ENCODE measurements at regions not wholly inside any gene's neighbourhood (a gene's known extent, or its start where the extent isn't known, plus 50 kb on each side); places are given as distances from the start of the nearest gene placed in this dataset.
"Not testable (repeated sequence)": the region's sequence is repeated elsewhere in the genome, so short reads cannot be mapped to it uniquely, and the experiment has no call there.

DNA sequence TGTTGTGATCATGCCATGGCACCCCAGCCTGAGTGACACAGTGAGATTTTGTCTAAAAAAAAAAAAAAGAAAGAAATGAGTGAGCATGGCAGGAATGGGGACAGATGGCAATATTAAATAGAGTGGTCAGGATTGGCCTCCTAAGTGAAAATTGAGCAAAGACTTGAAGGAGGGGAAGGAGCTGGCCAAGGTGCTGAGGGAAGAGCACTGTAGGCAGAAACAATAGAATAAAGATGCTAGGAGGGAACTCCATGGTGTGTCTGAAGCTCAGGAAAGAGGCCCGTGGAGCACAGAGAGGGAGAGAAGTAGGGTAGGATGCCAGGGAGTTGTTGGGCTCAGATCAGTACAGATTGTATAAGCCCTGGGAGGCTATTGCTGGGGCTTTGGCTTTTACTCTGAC is 64.4 kb upstream of the PCAT7 start:
- Mint-ChIP-seq H3K9me3 (no peaks in the 10 kb centered on the region), H3K27me3 (ENCODE audit: low read depth in 3 of 3) (peaks cover 4 to 14% (median 9%) of the 10 kb centered on the region in 3 donors), H3K4me1 (no peaks in the 10 kb centered on the region), H3K36me3 (no peaks in the 10 kb centered on the region), H3K27ac (no peak overlapping the region), H3K4me3 (no peak overlapping the region)
- DNase-seq = no peak

DNA sequence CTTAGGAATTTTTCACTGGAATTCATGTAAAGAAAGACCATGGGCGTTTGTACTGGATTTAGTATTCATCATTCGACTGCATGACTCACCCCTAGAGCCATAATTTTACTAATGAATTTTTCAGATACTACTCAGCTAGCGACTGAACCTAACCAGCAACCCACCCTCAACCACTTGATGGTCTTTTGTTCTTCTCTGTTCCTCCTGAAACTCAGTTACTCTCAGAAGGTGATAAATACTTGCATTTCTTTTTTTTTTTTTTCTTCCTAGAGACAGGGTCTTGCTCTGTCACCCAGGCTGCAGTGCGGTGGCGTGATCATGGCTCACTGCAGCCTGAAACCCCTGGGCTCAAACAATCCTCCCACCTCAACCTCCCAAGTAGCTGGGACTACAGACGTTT is 62.8 kb upstream of the PCAT7 start:
- H3K27me3 Mint-ChIP-seq (ENCODE audit: low read depth in 3 of 3) = peaks cover 4 to 14% (median 9%) of the 10 kb centered on the region in 3 donors
- H3K4me1 Mint-ChIP-seq, DNase-seq, H3K4me3 Mint-ChIP-seq, H3K27ac Mint-ChIP-seq, H3K9me3 Mint-ChIP-seq, H3K36me3 Mint-ChIP-seq: not testable (repeated sequence)

DNA sequence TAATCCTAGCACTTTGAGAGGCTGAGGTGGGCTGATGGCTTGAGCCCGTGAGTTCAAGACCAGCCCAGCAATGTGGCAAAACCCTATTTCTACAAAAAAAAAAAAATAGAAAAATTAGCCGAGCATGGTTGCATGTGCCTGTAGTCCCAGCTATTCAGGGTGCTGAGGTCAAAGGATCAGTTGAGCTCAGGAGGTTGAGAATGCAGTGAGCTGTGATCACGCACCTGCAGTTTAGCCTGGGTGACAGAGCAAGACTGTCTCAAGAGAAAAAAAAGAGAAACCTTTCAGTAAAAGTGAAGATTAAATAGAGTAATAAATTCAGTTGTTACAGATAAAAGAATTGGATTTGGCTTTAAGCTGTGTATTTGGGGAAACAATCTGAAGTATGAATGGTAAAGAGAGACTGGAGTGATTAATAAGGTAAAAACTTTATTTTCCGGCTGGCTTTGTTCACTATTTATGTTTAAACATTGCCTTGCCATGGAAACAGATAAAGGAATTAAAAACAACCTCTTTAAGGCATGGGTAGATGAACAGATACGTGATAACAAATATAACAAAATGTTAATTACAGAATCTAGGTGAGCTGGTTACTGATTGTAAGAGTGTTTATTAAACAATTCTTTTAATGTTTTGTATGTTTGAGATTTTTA is 56.0 kb upstream of the PCAT7 start:
- Mint-ChIP-seq H3K9me3 (no peaks in the 10 kb centered on the region), H3K4me1 (no peaks in the 10 kb centered on the region), H3K36me3 (no peaks in the 10 kb centered on the region), H3K27me3 (ENCODE audit: low read depth in 3 of 3) (peaks cover 4 to 10% (median 7%) of the 10 kb centered on the region in 3 donors), H3K4me3 (no peak overlapping the region), H3K27ac (no peak overlapping the region)
- DNase-seq = no peak

DNA sequence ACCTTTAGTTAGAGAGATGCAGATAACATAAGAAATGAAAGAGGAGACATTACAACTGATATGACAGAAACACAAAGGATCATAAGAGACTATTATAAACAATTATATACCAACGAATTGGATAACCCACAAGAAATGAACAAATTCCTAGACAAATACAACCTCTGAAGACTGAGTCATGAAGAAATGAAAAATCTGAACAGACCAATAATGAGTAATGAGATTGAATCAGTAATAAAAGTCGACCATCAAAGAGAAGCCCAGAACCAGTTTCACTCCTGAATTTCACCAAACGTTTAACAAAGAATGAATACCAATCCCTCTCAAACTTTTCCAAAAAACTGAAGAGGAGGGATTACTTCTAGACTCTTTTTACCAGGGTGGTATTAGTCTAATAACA is 50.5 kb upstream of the PCAT7 start:
- Mint-ChIP-seq H3K9me3 (peaks cover 0 to 4% (median 0%) of the 10 kb centered on the region in 6 donors), H3K36me3 (no peaks in the 10 kb centered on the region), H3K4me3 (no peak overlapping the region), H3K27me3 (ENCODE audit: low read depth in 3 of 3) (peaks cover 0 to 7% (median 2%) of the 10 kb centered on the region in 3 donors), H3K27ac (no peak overlapping the region), H3K4me1 (no peaks in the 10 kb centered on the region)
- DNase-seq = no peak

All from immature natural killer cell (primary cell).